DMS 273 treated with DMSO at 0.1 percent for 48 hours (cell line): ENCODE measurements at regions not wholly inside any gene's neighbourhood (a gene's known extent, or its start where the extent isn't known, plus 50 kb on each side); places are given as distances from the start of the nearest gene placed in this dataset.

Source experiments
- DNase-seq: peaks from one replicate; lab custom pipeline; 2025; lab: John Stamatoyannopoulos, UW

GRCh38 chrX:71000139-71000538 is 68.0 kb downstream of the SNX12 start:
- no peak for DNase-seq

- DNase-seq: peak; percentile 25
Observed at GRCh38 chrX:70998411-70999027, 67.6 kb upstream of the SLC7A3 start.

GRCh38 chrX:70995338-70995737 is 64.4 kb upstream of the SLC7A3 start:
- DNase-seq: no peak

GRCh38 chrX:70988425-70988824 is 57.5 kb upstream of the SLC7A3 start:
- no peak for DNase-seq
